ENCODE measurements at regions not wholly inside any gene's neighbourhood (a gene's known extent, or its start where the extent isn't known, plus 50 kb on each side); places are given as distances from the start of the nearest gene placed in this dataset.

DNA sequence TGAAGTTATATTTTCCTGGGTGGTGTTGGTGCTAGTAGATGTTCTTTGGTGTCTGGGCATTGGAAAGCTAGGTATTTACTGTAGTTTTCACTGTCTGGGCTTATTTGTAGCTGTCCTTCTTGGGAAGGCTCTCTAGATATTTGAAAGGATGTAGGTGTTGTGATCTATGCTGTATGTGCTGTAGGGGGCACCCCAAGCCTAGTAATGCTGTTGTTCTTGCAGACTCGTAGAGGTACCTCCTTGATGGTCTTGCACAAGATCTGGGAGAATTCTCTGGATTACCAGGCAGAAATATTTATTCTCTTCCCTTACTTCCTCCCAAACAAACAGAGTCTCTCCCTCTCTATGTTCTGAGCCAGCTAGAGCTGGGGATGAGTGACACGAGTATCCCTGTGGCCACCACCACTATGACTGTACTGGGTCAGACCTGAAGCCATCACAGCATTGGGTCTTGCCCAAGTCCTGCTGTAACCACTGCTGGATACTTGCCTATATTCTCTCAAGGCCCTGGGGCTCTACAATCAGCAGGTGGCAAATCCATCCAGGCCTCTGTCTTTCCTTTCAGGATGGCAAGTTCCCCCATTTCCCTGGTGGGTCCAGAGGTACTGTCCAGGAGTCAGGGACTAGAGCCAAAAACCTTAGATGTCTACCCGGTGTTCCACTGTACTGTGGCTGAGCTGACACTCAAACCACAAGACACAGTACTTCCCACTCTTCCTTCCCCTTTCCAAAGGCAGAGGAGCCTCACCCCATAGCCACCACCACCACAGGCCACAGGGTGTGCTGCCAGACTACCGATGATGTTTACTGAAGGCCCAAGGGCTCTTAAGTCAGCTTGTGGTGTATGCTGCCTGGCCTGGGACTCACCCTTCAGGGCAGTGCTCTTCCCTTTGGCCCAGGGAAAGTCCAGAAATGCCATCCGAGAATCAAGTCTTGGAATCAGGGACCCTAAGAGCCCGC, 195.2 kb upstream of the DPPA4 start:
- peak; percentile 21 for DNase-seq

GRCh38 chr3:109545746-109546145, 208.4 kb upstream of the DPPA4 start:
- no peak for DNase-seq

DNA sequence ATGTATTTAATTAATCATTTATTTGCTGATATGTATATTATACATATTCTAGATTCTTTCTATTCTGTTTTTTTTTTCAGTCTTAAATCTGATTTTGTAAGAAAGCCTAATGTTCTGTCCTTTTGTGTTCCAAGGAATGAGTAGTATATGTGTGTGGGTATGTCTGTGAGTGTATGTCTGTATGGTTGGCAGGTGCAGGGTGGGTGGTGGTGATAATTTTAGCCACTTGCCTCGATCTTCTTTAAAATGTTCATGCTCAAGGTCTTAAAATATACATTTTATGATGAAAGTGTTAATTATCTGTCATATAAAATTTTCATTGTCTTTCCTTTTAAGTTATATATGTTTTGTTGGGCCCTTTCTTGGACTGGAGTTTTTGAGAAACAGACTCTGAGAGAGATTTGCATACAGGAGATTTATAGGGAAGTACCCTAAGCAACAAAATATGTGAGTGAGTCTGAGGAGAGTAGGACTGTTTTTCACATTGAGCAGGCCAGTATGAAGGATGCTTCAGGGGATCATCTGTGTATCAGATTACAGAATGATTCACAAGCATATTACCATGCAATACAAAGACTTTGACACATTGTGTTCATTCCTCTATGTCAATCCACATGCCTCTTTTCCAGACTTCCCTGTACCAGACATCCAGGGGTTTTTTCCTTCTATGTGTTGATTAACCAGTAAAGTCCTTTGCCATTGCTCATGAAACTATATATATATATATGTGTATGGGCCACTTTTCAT, 211.0 kb upstream of the DPPA4 start:
- no peak for DNase-seq

DNA sequence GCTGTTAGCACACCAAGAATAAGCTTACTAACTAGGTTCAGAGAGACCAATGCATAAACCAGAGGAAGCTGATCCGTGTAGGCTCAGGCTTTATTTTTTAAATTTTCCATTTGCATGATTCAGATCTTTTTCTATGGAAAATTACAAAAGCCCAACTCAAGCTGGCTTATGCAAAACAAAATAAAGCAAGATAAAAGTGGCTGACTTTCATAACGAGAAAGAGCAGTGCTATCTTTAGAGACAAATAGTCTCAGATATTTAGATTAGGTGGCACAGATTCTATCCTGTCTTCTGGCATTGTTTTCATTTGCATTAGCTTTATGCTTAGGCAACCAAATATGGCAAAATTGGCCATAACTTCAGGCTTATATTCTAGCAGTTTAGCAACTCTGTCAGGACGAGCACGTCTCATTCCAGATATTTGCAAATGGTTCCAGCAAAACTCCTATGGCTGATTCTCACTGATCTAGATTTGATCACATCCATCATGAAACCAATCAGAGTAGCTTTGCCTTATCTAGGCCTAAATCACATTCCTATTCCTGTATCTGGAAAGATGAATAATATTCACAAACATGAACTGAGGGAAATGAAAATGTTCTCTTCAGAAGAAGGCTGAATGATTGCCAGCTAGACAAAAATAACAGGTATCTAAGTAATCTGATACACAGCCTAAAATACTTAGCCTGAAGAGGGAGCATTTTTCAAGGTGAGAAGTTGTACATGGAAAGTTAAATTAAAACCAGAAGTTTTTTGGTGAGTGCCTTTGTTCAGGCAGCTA, 216.4 kb upstream of the DPPA4 start:
- DNase-seq, result no peak

- no peak for DNase-seq
Measured at GRCh38 chr3:109559389-109559788, 222.0 kb upstream of the DPPA4 start.

GRCh38 chr3:109563149-109563548, 225.8 kb upstream of the DPPA4 start:
- no peak for DNase-seq

DNA sequence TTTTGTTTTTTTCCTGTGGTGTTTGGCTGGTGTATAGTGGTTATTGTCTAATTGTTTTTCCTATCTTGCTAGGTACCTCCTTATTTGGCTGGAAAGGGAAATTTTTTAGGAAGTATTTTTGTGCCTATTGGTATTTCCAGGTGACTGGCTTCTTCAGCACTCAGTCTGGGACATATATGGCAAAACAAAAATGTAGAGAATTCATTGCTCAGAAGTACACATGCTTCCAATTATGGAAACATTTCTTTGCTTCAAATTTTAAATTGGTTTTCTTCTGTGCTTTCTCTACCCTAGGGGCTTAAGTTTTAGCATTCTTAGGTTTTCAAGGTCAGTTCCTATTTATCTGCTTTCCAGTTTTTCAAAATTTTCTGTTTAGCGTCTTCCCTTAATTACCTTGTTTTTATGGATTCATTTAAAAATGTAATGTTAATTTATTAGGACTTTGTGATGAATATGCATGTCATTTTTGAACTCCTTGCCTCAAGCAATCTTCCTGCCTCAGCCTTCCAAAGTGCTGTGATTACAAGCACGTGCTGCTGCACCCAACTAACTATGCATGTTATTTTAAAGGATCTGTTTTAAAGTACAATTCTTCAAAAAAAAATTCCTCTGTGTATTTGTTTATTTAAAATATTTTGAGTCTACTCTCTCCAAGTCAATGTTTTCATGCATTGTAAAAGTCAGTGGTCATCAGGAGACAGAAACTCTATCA, 231.9 kb upstream of the DPPA4 start:
- DNase-seq, result no peak

DNA sequence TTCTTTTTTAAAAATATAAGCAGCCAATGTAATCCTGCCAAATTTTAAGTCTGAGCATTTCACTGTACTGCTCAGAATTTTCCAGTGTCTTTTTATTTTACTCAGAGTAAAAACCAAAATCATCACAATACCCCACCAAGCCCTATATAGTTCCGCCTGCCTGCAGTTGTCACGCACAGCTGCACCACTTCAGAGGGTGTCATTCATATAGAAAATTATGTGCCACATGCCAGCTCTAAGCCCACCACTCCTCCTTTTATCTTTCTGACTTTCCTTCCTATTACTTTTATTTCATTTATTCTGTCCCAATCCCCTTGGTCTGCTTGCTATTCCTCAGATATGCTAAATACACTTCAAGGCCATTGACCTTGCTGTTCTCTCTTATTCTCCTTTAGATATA, 233.1 kb upstream of the DPPA4 start:
- DNase-seq, result no peak

DNA sequence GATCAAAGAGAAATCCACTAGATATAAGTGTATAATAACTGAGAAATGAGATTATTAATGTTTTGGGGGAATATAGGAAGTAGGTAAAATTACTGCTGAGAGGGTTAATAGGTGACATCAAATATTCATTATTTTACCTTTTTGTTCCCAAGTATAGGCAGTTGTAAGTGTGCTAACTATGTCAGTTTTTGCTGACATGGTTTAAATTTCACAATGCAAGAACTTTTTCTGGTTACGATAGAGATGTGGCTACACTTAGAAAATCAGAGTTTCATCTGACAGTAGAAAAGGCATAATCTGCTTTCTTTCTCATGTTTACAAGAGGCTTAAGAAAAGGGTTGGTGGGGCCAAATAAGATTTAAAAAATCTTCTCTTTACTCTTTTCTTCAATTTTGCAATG, 235.0 kb upstream of the DPPA4 start:
- DNase-seq, result no peak

GRCh38 chr3:109596991-109597390, 259.6 kb upstream of the DPPA4 start:
- DNase-seq, result no peak

DNA sequence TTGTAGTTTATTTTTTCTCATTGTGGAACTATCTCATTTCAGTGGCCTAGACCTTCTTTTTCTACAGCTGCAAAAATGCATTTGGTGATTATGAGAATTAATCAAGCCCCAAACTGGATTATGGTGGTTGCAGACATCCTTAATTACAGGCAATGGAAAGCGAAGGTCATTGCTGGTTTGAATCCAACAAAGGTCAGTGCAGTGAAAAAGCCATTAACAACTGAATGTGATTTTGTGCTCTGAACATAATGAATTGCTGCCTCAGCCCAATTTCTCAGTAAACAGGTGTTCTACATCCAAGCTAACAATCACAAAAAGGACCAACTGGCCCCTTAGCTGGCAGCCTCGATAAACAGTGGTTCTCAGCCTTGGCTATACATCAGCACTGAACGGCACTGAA, 260.1 kb upstream of the DPPA4 start:
- DNase-seq, result no peak

DNA sequence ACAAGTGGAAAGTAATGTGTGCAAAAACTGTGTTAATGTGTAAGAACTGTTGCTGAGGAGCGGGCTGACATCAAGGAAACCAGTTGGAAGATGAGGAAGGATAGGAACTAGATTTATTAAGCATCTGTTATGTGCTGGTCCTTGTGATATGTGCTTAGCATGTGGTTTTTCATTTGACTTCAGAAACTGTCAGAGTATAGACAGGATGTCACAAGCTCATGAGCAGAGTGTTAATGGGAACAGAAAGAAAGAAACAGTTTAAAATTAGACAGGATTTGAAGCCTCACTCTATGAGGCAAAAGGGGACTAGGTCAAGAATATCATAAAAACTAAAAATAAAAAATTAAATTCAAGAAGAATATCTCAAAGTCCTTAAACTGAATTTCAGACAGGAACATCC, 270.6 kb upstream of the DPPA4 start:
- DNase-seq, result no peak

DNA sequence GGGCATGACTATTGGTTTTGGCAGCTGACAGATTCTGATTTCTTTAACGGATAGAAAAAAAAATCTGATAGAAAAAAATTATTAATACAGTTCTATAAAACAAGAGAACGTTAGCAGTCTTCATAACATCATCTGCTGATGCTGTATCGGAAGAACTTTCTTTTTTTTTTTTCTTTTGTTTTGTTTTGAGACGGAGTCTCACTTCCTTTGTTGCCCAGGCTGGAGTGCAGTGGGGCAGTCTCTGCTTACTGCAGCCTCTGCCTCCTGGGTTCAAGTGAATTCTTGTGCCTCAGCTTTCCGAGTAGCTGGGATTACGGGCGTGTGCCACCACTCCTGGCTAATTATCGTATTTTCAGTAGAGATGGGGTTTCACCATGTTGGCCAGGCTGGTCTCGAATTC, 271.2 kb upstream of the DPPA4 start:
- DNase-seq, result no peak

GRCh38 chr3:109618766-109619378, 281.5 kb upstream of the DPPA4 start:
- DNase-seq, result no peak

DNA sequence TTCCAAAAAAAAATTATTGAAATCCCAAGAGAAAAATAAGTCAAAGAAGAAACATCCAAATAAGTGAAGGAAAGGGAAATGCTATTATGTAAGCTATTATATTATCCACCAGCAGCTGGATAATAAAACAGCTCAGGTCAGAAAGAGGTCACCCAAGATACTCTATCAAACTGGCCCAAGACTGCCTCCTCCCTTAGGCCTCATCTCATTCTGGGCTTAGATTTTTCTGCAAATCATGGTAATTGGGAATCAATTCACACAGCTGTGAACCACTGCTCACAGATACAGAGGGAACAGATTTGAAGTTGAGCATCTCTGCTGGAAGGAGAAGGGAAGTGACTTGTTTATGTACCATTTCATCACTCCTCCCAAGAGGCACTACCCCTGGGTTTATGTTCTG, 294.6 kb upstream of the DPPA4 start:
- DNase-seq, result no peak

DNA sequence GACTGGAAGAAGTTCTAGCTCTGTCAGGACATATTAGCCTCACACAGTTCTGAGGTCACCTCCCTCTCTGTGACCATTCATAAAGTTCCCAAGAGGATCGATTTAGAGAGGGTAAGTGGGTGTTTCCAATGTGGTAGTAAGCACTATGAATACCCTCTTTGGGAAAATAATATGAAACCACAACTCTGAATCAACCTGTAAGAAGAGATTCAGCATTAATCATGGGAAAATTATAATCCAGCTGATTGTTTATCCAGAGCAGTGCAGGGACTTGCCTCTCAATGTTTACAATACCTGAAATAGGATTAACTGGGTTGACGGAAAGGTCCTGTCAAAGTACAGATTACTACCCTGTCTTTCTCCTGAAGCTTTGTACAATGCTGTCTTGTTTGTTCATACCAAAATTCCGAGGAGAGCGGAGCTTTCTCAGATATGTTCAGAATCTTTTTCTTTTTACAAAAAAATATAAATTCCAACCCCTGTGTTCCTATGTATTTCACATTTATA, 302.9 kb upstream of the DPPA4 start:
- DNase-seq, result no peak

- no peak for DNase-seq
Measured at GRCh38 chr3:109642025-109642424, 304.7 kb upstream of the DPPA4 start.

- DNase-seq, result no peak
Measured at GRCh38 chr3:109643590-109643989, 306.2 kb upstream of the DPPA4 start.

GRCh38 chr3:109644332-109644731, 307.0 kb upstream of the DPPA4 start:
- no peak for DNase-seq

GRCh38 chr3:109644746-109645145, 307.4 kb upstream of the DPPA4 start:
- DNase-seq, result no peak

DNA sequence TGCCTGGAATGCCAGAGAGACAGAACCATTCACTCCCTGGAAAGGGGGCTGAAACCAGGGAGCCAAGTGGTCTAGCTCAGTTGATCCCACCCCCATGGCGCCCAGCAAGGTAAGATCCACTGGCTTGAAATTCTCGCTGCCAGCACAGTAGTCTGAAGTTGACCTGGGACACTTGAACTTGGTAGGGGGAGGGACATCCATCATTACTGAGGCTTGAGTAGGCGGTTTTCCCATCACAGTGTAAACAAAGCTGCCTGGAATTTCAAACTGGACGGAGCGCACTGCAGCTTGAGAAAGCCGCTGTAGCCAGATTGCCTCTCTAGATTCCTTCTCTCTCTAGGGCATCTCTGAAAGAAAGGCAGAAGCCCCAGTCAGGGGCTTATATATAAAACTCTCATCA, 310.7 kb upstream of the DPPA4 start:
- no peak for DNase-seq

DNA sequence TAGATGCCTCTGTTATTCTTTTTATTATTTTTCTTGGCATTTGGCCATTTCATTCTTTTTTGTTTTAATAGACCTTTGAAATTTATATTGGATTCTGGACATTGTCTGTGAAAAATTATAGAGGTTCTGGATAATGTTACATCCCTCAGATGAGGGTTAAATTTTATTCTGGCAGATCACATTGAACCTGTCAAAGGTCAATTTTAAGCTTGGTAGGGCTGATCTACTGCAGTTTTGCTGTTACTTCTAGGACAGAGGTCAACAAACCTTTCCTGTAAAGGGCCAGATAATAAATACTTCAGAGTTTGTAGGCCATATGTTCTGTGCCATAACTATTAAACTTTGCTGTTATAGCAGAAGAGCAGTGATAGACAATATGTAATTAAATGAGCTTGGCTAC, 318.9 kb upstream of the DPPA4 start:
- DNase-seq, result no peak
